ENCODE measurements at regions not wholly inside any gene's neighbourhood (a gene's known extent, or its start where the extent isn't known, plus 50 kb on each side); places are given as distances from the start of the nearest gene placed in this dataset.

- H3K4me3 Mint-ChIP-seq: no peak overlapping the region
- H3K27ac Mint-ChIP-seq: no peak overlapping the region
- H3K36me3 Mint-ChIP-seq (ENCODE audit: low read depth): no peaks in the 10 kb centered on the region
- H3K4me1 Mint-ChIP-seq: peaks cover 6% of the 10 kb centered on the region
- no peak for DNase-seq
- ChIA-PET POLR2A (interaction anchor here (0.5 kb wide), 1 partner anchor 21 kb away, joined by 3 read pairs; no protein-coding TSS in a partner anchor), CTCF (no interaction called here)
- H3K9me3 Mint-ChIP-seq: no peaks in the 10 kb centered on the region
- no peaks in the 10 kb centered on the region for H3K27me3 Mint-ChIP-seq
Measured at GRCh38 chr5:57320582-57320981, 146.7 kb downstream of the GPBP1 start.

GRCh38 chr5:57319628-57320027 is 145.8 kb downstream of the GPBP1 start:
- DNase-seq: no peak
- no peaks in the 10 kb centered on the region for H3K27me3 Mint-ChIP-seq
- no peaks in the 10 kb centered on the region for H3K9me3 Mint-ChIP-seq
- no peak overlapping the region for H3K4me3 Mint-ChIP-seq
- ChIA-PET CTCF (interaction anchor here (1.8 kb wide), 1 partner anchor 19 kb away, joined by 4 read pairs; no protein-coding TSS in a partner anchor), POLR2A (no interaction called here)
- H3K36me3 Mint-ChIP-seq (ENCODE audit: low read depth): no peaks in the 10 kb centered on the region
- no peak overlapping the region for H3K27ac Mint-ChIP-seq
- peaks cover 6% of the 10 kb centered on the region for H3K4me1 Mint-ChIP-seq

GRCh38 chr5:57318251-57318650 is 144.4 kb downstream of the GPBP1 start:
- CTCF ChIA-PET: interaction anchor here (1.8 kb wide), 1 partner anchor 20 kb away, joined by 4 read pairs; no protein-coding TSS in a partner anchor
- POLR2A ChIA-PET: no interaction called here

GRCh38 chr5:57317341-57317740 is 143.5 kb downstream of the GPBP1 start:
- CTCF ChIA-PET: interaction anchor here (0.8 to 1.2 kb wide), 2 partner anchors 10 to 18 kb away, joined by 3 to 4 read pairs; no protein-coding TSS in a partner anchor
- Mint-ChIP-seq H3K27ac (no peak overlapping the region), H3K4me1 (no peaks in the 10 kb centered on the region), H3K9me3 (no peaks in the 10 kb centered on the region), H3K27me3 (no peaks in the 10 kb centered on the region), H3K36me3 (ENCODE audit: low read depth) (no peaks in the 10 kb centered on the region), H3K4me3 (no peak overlapping the region)
- POLR2A ChIA-PET: no interaction called here
- DNase-seq: no peak

More at GRCh38 chr5:57318251-57318650, 144.4 kb downstream of the GPBP1 start:
- H3K4me1 Mint-ChIP-seq: no peaks in the 10 kb centered on the region
- DNase-seq: no peak
- H3K36me3 Mint-ChIP-seq (ENCODE audit: low read depth): no peaks in the 10 kb centered on the region
- no peak overlapping the region for H3K27ac Mint-ChIP-seq
- H3K4me3 Mint-ChIP-seq: no peak overlapping the region
- H3K27me3 Mint-ChIP-seq: no peaks in the 10 kb centered on the region
- no peaks in the 10 kb centered on the region for H3K9me3 Mint-ChIP-seq

GRCh38 chr5:57316798-57317327 is 143.0 kb downstream of the GPBP1 start:
- no peaks in the 10 kb centered on the region for H3K9me3 Mint-ChIP-seq
- H3K27ac Mint-ChIP-seq: no peak overlapping the region
- CTCF ChIA-PET: interaction anchor here (0.8 to 1.2 kb wide), 2 partner anchors 11 to 17 kb away, joined by 3 to 4 read pairs; no protein-coding TSS in a partner anchor
- H3K27me3 Mint-ChIP-seq: no peaks in the 10 kb centered on the region
- POLR2A ChIA-PET: no interaction called here
- no peak overlapping the region for H3K4me3 Mint-ChIP-seq
- DNase-seq: no peak
- no peaks in the 10 kb centered on the region for H3K4me1 Mint-ChIP-seq
- no peaks in the 10 kb centered on the region for H3K36me3 Mint-ChIP-seq (ENCODE audit: low read depth)

GRCh38 chr5:57315941-57316340 is 142.1 kb downstream of the GPBP1 start:
- Mint-ChIP-seq H3K36me3 (ENCODE audit: low read depth) (no peaks in the 10 kb centered on the region), H3K27me3 (no peaks in the 10 kb centered on the region), H3K9me3 (no peaks in the 10 kb centered on the region), H3K27ac (no peak overlapping the region), H3K4me1 (no peaks in the 10 kb centered on the region), H3K4me3 (no peak overlapping the region)
- no peak for DNase-seq
- ChIA-PET CTCF (no interaction called here), POLR2A (interaction anchor here (0.6 kb wide), 1 partner anchor 223 kb away, joined by 7 read pairs; no protein-coding TSS in a partner anchor)
